Gastrocnemius medialis (tissue), 4 donors: ENCODE measurements at regions not wholly inside any gene's neighbourhood (a gene's known extent, or its start where the extent isn't known, plus 50 kb on each side); places are given as distances from the start of the nearest gene placed in this dataset.
A peak's percentile ranks its signal among the peaks of the same experiment; 100 is the strongest.

Experiments
- ATAC-seq, 2 donors: fragments of 150-250 bp; one replicate each; pipeline ENCODE4 v1.9.1; 2016
- DNase-seq, 2 donors: peaks; one replicate each; pipeline ENCODE4 v3.0.0-alpha.2; 2019
- H3K27ac ChIP-seq, 4 donors: fragments of 200-600 bp; sonication (generic); 1 replicate in 1 of 4; 2 replicates in 3 of 4; pipeline ENCODE4 v1.5.1; 2016 to 2018; ENCODE audit warnings: mild to moderate bottlenecking in 2 of 4, moderate library complexity in 1 of 4
- H3K27me3 ChIP-seq, 3 donors: fragments of 200-600 bp; sonication (generic) in 2 of 3; 1 replicate in 1 of 3; 2 replicates in 2 of 3; pipeline versions ENCODE4 v1.5.1 to v1.6.0; 2016 to 2019; ENCODE audit warnings: mild to moderate bottlenecking in 1 of 3, moderate library complexity in 1 of 3
- H3K36me3 ChIP-seq, 2 donors: fragments of 200-600 bp; sonication (generic) in 1 of 2; one replicate each; pipeline ENCODE4 v1.5.1; 2017 to 2018
- H3K4me1 ChIP-seq, 2 donors: fragments of 200-600 bp; sonication (generic) in 1 of 2; one replicate each; pipeline ENCODE4 v1.5.1; 2016 to 2017; ENCODE audit warnings: mild to moderate bottlenecking in 2 of 2
- H3K4me3 ChIP-seq, 4 donors: fragments of 200-600 bp; sonication (generic) in 3 of 4; 1 replicate in 1 of 4; 2 replicates in 3 of 4; pipeline ENCODE4 v1.5.1; 2016 to 2019; ENCODE audit warnings: mild to moderate bottlenecking in 2 of 4
- H3K9me3 ChIP-seq, 3 donors: fragments of 200-600 bp; sonication (generic) in 2 of 3; 1 replicate in 1 of 3; 2 replicates in 2 of 3; pipeline ENCODE4 v1.5.1; 2016 to 2019
- CTCF ChIP-seq, 5 experiments: fragments of 450-650 bp in 3 of 5; fragments of 200-600 bp in 2 of 5; sonication (generic) in 2 of 5; IDR thresholded peaks in 4 of 5; conservative IDR thresholded peaks in 1 of 5; 1 replicate in 4 of 5; 2 replicates in 1 of 5; pipeline ENCODE4 v1.5.1; 2016 to 2019; ENCODE audit warnings: antibody characterized with exemption in 5 of 5, mild to moderate bottlenecking in 3 of 5, moderate library complexity in 3 of 5
- POLR2A ChIP-seq, 2 donors: fragments of 450-650 bp; IDR thresholded peaks; one replicate each; pipeline ENCODE4 v1.6.1; 2017; ENCODE audit warnings: antibody characterized with exemption in 2 of 2, mild to moderate bottlenecking in 2 of 2, moderate library complexity in 2 of 2
- in situ Hi-C, 4 donors: fragments of 200-750 bp; cut with MboI; loops; one replicate each; pipeline versions ENCODE4 v1.15.0 to v1.8.0; 2017; ENCODE audit warnings: low sequenced_read_pairs in 4 of 4
- intact Hi-C: fragments of 100-400 bp; cut with DNase I; formaldehyde crosslinking; loops from one replicate; pipeline ENCODE4 v1.15.1; 2023; ENCODE audit warnings: low total_unique reads

GRCh38 chr7:140245611-140246105 lies 68.9 kb upstream of the KDM7A start:
- DNase-seq, result no peak
- in situ Hi-C loops, result no loop called here
- no peaks in the 10 kb centered on the region for H3K36me3 ChIP-seq
- H3K27me3 ChIP-seq, result no peaks in the 10 kb centered on the region
- ATAC-seq, result no peak
- H3K27ac ChIP-seq, result no peak overlapping the region
- TF ChIP-seq POLR2A (IDR thresholded peaks at IDR 0.05), result no peak
- TF ChIP-seq CTCF (IDR thresholded peaks at IDR 0.05 in 4 of 5, conservative IDR thresholded peaks at IDR 0.05 in 1 of 5), result no peak
- H3K4me3 ChIP-seq, result no peak overlapping the region
- intact Hi-C loops, result no loop called here
- H3K4me1 ChIP-seq, result no peaks in the 10 kb centered on the region
- H3K9me3 ChIP-seq, result no peaks in the 10 kb centered on the region

- in situ Hi-C loops, result no loop called here
- Histone ChIP-seq H3K36me3 (no peaks in the 10 kb centered on the region), H3K27me3 (no peaks in the 10 kb centered on the region), H3K9me3 (no peaks in the 10 kb centered on the region), H3K4me1 (no peaks in the 10 kb centered on the region), H3K4me3 (no peak overlapping the region), H3K27ac (peak overlapping the region in 1 of 4 donors; percentile 6)
- DNase-seq (peak in 1 of 2 donors; percentile 20), ATAC-seq (no peak)
- intact Hi-C loops, result no loop called here
- TF ChIP-seq CTCF (IDR thresholded peaks at IDR 0.05 in 4 of 5, conservative IDR thresholded peaks at IDR 0.05 in 1 of 5) (no peak), POLR2A (IDR thresholded peaks at IDR 0.05) (no peak)
These were observed 65.6 kb upstream of the KDM7A start for GRCh38 chr7:140242057-140243031.

DNA sequence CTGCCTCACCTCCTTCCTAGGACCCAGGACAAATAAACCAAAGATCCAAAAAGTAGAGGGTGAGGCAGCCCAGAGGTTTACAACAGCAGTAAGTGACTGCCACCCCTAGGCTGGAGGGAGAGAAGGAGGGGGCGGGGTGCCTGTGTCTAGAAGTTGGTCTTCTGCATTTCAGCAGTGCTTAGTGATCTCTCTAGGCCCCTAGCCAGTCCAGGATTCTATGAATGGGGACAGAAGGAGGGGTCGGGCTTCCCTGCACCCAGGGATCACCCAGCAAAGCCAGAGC lies 62.8 kb upstream of the KDM7A start:
- Histone ChIP-seq H3K27ac (no peak overlapping the region), H3K4me3 (no peak overlapping the region), H3K4me1 (no peaks in the 10 kb centered on the region), H3K27me3 (no peaks in the 10 kb centered on the region), H3K9me3 (no peaks in the 10 kb centered on the region), H3K36me3 (no peaks in the 10 kb centered on the region)
- no peak for DNase-seq
- in situ Hi-C loops (no loop called here), intact Hi-C loops (no loop called here)
- ATAC-seq, result no peak
- TF ChIP-seq POLR2A (IDR thresholded peaks at IDR 0.05) (no peak), CTCF (IDR thresholded peaks at IDR 0.05 in 4 of 5, conservative IDR thresholded peaks at IDR 0.05 in 1 of 5) (no peak)

DNA sequence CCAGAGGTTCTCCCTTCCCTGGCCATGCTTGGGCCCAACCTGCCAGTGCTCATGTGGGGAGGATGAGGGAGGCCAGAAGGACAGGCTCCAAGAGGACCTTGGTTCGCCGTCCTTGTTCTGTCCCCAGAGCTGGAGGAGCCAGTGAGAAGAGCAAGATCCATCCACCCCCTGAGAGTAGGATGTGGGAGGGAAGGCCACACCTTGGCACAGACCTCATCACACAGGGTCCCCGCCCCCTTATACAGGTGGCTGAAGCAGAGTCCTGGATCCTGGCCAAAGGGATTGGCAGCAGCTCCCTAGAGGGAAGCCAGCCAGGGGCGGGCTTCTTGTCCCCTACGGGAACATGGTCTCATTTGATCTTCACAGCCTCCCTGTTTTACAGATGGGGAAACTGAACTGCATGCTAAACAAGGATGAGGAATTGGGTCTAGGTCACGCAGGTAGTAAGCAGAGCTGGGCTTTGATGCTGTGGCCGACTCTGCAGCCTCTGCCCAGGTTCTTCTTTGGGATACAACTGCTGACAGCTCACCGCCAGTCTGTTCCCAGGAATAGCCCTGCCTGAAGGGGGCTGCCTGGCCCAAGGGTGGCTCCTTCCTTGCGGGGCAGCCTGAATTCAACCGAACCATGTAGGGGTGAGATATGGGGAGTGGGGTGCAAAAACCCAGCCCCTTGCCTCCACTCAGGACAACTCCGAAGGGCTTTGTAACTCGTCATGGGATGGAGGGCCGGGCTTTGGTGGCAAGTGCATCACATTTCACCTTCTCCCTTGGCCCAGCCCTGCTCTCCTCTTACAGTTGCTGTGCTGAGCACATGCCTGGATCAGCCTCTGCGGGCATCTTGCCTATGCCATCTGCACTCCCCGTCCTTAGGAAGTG lies 62.2 kb upstream of the KDM7A start:
- Histone ChIP-seq H3K4me1 (no peaks in the 10 kb centered on the region), H3K27ac (no peak overlapping the region), H3K27me3 (no peaks in the 10 kb centered on the region), H3K9me3 (no peaks in the 10 kb centered on the region), H3K4me3 (no peak overlapping the region), H3K36me3 (no peaks in the 10 kb centered on the region)
- in situ Hi-C loops, result no loop called here
- DNase-seq (no peak), ATAC-seq (no peak)
- intact Hi-C loops, result no loop called here
- TF ChIP-seq POLR2A (IDR thresholded peaks at IDR 0.05) (no peak), CTCF (IDR thresholded peaks at IDR 0.05 in 4 of 5, conservative IDR thresholded peaks at IDR 0.05 in 1 of 5) (no peak)
